Keratinocyte (primary cell): ENCODE measurements at regions not wholly inside any gene's neighbourhood (a gene's known extent, or its start where the extent isn't known, plus 50 kb on each side); places are given as distances from the start of the nearest gene placed in this dataset.

Experiments used
- CTCF ChIP-seq, 3 experiments: IDR thresholded peaks in 1 of 3; conservative IDR thresholded peaks in 1 of 3; optimal IDR thresholded peaks in 1 of 3; 2 replicates in 2 of 3; 3 replicates in 1 of 3; pipeline versions ENCODE3 to v1.5.1; 2011; ENCODE audit warnings: low read length in 3 of 3, mild to moderate bottlenecking in 3 of 3, moderate library complexity in 2 of 3, control low read depth in 1 of 3, inconsistent platforms in 1 of 3; ENCODE audit not compliant: insufficient read depth in 2 of 3; ENCODE audit errors: extremely low read depth in 1 of 3
- EZH2 ChIP-seq: IDR thresholded peaks from one replicate; pipeline ENCODE4 v1.6.1; 2012; ENCODE audit warnings: inconsistent platforms, mild to moderate bottlenecking, low read length, moderate library complexity

- no peak for TF ChIP-seq CTCF (optimal IDR thresholded peaks at IDR 0.05 in 1 of 3, IDR thresholded peaks at IDR 0.05 in 1 of 3, conservative IDR thresholded peaks at IDR 0.05 in 1 of 3; ENCODE audit: extremely low read depth in 1 of 3, insufficient read depth in 2 of 3, low read length in 3 of 3)
- no peak for TF ChIP-seq EZH2
Measured at GRCh38 chr1:194355488-194356106, 1169.2 kb upstream of the B3GALT2 start.
